ENCODE measurements at regions not wholly inside any gene's neighbourhood (a gene's known extent, or its start where the extent isn't known, plus 50 kb on each side); places are given as distances from the start of the nearest gene placed in this dataset.

DNA sequence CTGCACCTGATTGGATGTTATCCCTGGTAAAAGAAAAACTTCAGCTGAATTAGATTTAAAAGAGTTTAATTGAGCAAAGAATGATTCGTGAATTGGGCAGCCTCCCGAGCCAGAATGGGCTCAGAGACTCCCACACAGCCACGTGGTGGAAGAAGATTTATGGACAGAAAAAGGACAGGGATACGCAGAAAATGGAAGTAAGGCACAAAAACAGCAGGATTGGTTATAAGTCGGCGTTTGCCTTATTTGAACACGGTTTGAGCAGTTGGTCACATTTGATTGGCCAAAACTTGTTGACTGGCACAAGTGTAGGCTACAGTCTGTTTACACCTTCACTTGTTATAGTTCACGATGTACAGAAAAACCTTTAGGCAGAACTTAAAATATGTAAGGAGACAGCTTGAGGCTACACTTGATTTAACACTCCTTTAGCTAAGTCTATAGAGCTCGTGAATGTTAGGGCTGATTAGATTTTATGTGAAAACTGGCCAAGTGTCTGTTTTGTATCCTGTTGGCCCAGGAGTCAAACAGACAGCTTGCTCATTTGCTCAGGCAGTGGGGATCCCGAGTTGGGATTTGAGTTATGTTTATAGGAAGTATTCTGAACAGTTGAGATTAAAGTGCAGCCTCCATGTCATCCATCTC, 119.5 kb upstream of the SHISA6 start:
- TF ChIP-seq REST (IDR thresholded peaks at IDR 0.05; ENCODE audit: insufficient replicate concordance, low read depth) (no peak), CTCF (IDR thresholded peaks at IDR 0.05; ENCODE audit: insufficient read depth, low read length) (no peak), POLR2AphosphoS5 (IDR thresholded peaks at IDR 0.05; ENCODE audit: low read depth) (no peak)

Data from HL-60 (cell line).